ENCODE measurements at regions not wholly inside any gene's neighbourhood (a gene's known extent, or its start where the extent isn't known, plus 50 kb on each side); places are given as distances from the start of the nearest gene placed in this dataset.
A peak's percentile ranks its signal among the peaks of the same experiment; 100 is the strongest.

DNA sequence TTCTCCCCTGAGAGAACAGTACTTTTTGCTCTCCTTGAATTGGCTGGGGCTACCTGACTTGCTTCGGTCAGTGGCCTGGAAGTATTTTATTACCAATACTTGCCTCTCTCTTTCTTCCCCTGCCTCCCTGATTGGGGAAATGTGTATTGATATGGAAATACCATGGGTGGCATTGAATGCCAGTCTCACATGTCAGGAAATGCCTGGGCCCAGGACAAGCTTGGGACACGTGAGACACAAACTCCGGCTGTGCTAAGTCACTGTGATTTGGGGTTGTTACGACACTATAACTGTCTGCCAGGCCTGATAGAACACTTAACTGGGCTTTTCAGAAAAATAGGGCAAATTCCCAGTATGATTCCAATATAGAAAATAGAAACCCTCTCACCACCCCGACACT, 238.3 kb downstream of the GADD45G start:
- H3K4me1 ChIP-seq (ENCODE audit: control insufficient read depth, insufficient read depth, low read length): no peaks in the 10 kb centered on the region
- ChIA-PET CTCF (interaction anchor here (0.8 kb wide), 1 partner anchor 239 kb away, joined by 3 read pairs; no protein-coding TSS in a partner anchor), POLR2A (no interaction called here)
- no peaks in the 10 kb centered on the region for H3K9me3 ChIP-seq (ENCODE audit: control insufficient read depth, insufficient read depth, low read depth, low read length)
- no peak overlapping the region for H3K27ac ChIP-seq (ENCODE audit: extremely low read depth, low read depth, low read length)
- H3K4me3 ChIP-seq (ENCODE audit: low read depth, low read length): no peak overlapping the region
- H3K36me3 ChIP-seq (ENCODE audit: control insufficient read depth in 2 of 2, insufficient read depth in 1 of 2, low read length in 2 of 2): no peaks in the 10 kb centered on the region
- TF ChIP-seq ZNF138 (tag by site-specific recombination; IDR thresholded peaks at IDR 0.05; ENCODE audit: borderline replicate concordance): no peak

DNA sequence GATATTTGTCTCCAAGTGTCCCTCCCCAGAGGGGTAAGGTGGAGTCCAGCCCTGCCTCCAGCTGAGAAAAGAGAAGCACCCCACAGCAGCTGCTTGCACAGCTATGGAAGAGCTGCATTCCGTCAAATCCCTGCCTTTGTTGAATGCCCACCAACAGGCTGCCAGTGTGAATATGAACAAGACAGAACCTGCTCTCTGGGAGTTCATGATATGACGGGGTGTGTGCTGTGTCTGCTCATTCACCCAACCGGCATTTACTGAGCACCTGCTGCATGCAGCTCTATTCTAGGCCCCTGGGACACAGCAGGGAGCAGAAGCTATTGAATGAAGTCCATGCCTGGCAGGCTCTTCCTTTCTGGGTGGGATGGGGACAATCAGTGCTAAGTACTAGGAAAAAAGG, 238.8 kb downstream of the GADD45G start:
- no peak overlapping the region for H3K27ac ChIP-seq (ENCODE audit: extremely low read depth, low read depth, low read length)
- H3K4me3 ChIP-seq (ENCODE audit: low read depth, low read length): no peak overlapping the region
- H3K9me3 ChIP-seq (ENCODE audit: control insufficient read depth, insufficient read depth, low read depth, low read length): no peaks in the 10 kb centered on the region
- H3K36me3 ChIP-seq (ENCODE audit: control insufficient read depth in 2 of 2, insufficient read depth in 1 of 2, low read length in 2 of 2): no peaks in the 10 kb centered on the region
- no peaks in the 10 kb centered on the region for H3K4me1 ChIP-seq (ENCODE audit: control insufficient read depth, insufficient read depth, low read length)
- ChIA-PET CTCF (interaction anchor here (0.8 kb wide), 1 partner anchor 240 kb away, joined by 3 read pairs; no protein-coding TSS in a partner anchor), POLR2A (no interaction called here)
- TF ChIP-seq REPIN1 (tag by site-specific recombination; IDR thresholded peaks at IDR 0.05; ENCODE audit: low read depth): no peak
- peak; percentile 57 for TF ChIP-seq ZIC2 (tag by site-specific recombination; IDR thresholded peaks at IDR 0.05)

DNA sequence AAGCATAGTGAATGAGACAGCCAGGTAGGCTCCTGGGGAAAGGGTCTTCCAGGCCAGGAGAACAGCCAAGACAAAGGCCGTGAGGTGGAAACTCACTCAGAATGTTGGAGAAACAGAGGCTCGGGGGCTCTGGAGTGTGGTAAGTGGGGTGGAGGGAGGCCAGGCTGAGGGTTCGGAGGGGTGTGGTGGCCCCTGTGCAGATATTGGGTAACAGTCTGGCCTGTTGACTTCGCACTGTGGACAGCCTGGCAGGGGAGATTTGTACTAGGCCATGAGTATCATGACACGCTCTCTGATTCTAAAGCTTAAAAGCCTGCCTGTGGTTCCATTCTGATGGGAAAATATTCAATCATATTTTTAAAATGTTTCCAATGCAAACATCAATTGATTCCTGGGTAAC, 239.3 kb downstream of the GADD45G start:
- Histone ChIP-seq H3K27ac (ENCODE audit: extremely low read depth, low read depth, low read length) (no peak overlapping the region), H3K4me3 (ENCODE audit: low read depth, low read length) (no peak overlapping the region), H3K9me3 (ENCODE audit: control insufficient read depth, insufficient read depth, low read depth, low read length) (no peaks in the 10 kb centered on the region), H3K36me3 (ENCODE audit: control insufficient read depth in 2 of 2, insufficient read depth in 1 of 2, low read length in 2 of 2) (no peaks in the 10 kb centered on the region), H3K4me1 (ENCODE audit: control insufficient read depth, insufficient read depth, low read length) (no peaks in the 10 kb centered on the region)
- ChIA-PET CTCF (no interaction called here), POLR2A (no interaction called here)
- TF ChIP-seq, protein P1, sequence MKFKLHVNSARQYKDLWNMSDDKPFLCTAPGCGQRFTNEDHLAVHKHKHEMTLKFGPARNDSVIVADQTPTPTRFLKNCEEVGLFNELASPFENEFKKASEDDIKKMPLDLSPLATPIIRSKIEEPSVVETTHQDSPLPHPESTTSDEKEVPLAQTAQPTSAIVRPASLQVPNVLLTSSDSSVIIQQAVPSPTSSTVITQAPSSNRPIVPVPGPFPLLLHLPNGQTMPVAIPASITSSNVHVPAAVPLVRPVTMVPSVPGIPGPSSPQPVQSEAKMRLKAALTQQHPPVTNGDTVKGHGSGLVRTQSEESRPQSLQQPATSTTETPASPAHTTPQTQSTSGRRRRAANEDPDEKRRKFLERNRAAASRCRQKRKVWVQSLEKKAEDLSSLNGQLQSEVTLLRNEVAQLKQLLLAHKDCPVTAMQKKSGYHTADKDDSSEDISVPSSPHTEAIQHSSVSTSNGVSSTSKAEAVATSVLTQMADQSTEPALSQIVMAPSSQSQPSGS (tag by site-specific recombination; IDR thresholded peaks at IDR 0.05; ENCODE audit: low read depth): no peak
- TF ChIP-seq ZNF366 (tag by site-specific recombination; conservative IDR thresholded peaks at IDR 0.05) (no peak), ZNF133 (tag by site-specific recombination; IDR thresholded peaks at IDR 0.05) (no peak), ZNF510 (tag by site-specific recombination; IDR thresholded peaks at IDR 0.05; ENCODE audit: insufficient replicate concordance) (no peak), ZNF169 (tag by site-specific recombination; IDR thresholded peaks at IDR 0.05) (no peak), ZNF311 (tag by site-specific recombination; IDR thresholded peaks at IDR 0.05; ENCODE audit: borderline replicate concordance) (no peak), ZNF248 (tag by site-specific recombination; IDR thresholded peaks at IDR 0.05) (no peak), ZNF292 (tag by site-specific recombination; IDR thresholded peaks at IDR 0.05; ENCODE audit: borderline replicate concordance, low read depth) (no peak), ZNF544 (tag by site-specific recombination; IDR thresholded peaks at IDR 0.05) (no peak), MZF1 (tag by site-specific recombination; IDR thresholded peaks at IDR 0.05; ENCODE audit: borderline replicate concordance) (no peak), ZNF596 (tag by site-specific recombination; IDR thresholded peaks at IDR 0.05) (no peak)
- TF ChIP-seq, protein P2, sequence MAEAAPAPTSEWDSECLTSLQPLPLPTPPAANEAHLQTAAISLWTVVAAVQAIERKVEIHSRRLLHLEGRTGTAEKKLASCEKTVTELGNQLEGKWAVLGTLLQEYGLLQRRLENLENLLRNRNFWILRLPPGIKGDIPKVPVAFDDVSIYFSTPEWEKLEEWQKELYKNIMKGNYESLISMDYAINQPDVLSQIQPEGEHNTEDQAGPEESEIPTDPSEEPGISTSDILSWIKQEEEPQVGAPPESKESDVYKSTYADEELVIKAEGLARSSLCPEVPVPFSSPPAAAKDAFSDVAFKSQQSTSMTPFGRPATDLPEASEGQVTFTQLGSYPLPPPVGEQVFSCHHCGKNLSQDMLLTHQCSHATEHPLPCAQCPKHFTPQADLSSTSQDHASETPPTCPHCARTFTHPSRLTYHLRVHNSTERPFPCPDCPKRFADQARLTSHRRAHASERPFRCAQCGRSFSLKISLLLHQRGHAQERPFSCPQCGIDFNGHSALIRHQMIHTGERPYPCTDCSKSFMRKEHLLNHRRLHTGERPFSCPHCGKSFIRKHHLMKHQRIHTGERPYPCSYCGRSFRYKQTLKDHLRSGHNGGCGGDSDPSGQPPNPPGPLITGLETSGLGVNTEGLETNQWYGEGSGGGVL (tag by site-specific recombination; IDR thresholded peaks at IDR 0.05): no peak
- TF ChIP-seq, protein P3, sequence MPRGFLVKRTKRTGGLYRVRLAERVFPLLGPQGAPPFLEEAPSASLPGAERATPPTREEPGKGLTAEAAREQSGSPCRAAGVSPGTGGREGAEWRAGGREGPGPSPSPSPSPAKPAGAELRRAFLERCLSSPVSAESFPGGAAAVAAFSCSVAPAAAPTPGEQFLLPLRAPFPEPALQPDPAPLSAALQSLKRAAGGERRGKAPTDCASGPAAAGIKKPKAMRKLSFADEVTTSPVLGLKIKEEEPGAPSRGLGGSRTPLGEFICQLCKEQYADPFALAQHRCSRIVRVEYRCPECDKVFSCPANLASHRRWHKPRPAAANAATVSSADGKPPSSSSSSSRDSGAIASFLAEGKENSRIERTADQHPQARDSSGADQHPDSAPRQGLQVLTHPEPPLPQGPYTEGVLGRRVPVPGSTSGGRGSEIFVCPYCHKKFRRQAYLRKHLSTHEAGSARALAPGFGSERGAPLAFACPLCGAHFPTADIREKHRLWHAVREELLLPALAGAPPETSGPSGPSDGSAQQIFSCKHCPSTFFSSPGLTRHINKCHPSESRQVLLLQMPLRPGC (tag by site-specific recombination; IDR thresholded peaks at IDR 0.05): no peak
- TF ChIP-seq, protein P4, sequence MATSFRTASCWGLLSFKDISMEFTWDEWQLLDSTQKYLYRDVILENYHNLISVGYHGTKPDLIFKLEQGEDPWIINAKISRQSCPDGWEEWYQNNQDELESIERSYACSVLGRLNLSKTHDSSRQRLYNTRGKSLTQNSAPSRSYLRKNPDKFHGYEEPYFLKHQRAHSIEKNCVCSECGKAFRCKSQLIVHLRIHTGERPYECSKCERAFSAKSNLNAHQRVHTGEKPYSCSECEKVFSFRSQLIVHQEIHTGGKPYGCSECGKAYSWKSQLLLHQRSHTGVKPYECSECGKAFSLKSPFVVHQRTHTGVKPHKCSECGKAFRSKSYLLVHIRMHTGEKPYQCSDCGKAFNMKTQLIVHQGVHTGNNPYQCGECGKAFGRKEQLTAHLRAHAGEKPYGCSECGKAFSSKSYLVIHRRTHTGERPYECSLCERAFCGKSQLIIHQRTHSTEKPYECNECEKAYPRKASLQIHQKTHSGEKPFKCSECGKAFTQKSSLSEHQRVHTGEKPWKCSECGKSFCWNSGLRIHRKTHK (tag by site-specific recombination; IDR thresholded peaks at IDR 0.05): no peak
- TF ChIP-seq, protein P5, sequence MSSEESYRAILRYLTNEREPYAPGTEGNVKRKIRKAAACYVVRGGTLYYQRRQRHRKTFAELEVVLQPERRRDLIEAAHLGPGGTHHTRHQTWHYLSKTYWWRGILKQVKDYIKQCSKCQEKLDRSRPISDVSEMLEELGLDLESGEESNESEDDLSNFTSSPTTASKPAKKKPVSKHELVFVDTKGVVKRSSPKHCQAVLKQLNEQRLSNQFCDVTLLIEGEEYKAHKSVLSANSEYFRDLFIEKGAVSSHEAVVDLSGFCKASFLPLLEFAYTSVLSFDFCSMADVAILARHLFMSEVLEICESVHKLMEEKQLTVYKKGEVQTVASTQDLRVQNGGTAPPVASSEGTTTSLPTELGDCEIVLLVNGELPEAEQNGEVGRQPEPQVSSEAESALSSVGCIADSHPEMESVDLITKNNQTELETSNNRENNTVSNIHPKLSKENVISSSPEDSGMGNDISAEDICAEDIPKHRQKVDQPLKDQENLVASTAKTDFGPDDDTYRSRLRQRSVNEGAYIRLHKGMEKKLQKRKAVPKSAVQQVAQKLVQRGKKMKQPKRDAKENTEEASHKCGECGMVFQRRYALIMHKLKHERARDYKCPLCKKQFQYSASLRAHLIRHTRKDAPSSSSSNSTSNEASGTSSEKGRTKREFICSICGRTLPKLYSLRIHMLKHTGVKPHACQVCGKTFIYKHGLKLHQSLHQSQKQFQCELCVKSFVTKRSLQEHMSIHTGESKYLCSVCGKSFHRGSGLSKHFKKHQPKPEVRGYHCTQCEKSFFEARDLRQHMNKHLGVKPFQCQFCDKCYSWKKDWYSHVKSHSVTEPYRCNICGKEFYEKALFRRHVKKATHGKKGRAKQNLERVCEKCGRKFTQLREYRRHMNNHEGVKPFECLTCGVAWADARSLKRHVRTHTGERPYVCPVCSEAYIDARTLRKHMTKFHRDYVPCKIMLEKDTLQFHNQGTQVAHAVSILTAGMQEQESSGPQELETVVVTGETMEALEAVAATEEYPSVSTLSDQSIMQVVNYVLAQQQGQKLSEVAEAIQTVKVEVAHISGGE (tag by site-specific recombination; conservative IDR thresholded peaks at IDR 0.05; ENCODE audit: low read depth): no peak
- TF ChIP-seq, protein P6, sequence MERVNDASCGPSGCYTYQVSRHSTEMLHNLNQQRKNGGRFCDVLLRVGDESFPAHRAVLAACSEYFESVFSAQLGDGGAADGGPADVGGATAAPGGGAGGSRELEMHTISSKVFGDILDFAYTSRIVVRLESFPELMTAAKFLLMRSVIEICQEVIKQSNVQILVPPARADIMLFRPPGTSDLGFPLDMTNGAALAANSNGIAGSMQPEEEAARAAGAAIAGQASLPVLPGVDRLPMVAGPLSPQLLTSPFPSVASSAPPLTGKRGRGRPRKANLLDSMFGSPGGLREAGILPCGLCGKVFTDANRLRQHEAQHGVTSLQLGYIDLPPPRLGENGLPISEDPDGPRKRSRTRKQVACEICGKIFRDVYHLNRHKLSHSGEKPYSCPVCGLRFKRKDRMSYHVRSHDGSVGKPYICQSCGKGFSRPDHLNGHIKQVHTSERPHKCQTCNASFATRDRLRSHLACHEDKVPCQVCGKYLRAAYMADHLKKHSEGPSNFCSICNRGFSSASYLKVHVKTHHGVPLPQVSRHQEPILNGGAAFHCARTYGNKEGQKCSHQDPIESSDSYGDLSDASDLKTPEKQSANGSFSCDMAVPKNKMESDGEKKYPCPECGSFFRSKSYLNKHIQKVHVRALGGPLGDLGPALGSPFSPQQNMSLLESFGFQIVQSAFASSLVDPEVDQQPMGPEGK (tag by site-specific recombination; IDR thresholded peaks at IDR 0.05): no peak
